KMS-11 (cell line): ENCODE measurements at regions not wholly inside any gene's neighbourhood (a gene's known extent, or its start where the extent isn't known, plus 50 kb on each side); places are given as distances from the start of the nearest gene placed in this dataset.

Source experiments
- H2AFZ ChIP-seq: fragments of 200-600 bp; sonication (generic); 2 replicates; pipeline ENCODE4 v1.6.1; 2016; ENCODE audit warnings: antibody characterized with exemption, mixed run types, low read depth
- H3K27ac ChIP-seq: fragments of 200-600 bp; sonication (generic); 2 replicates; pipeline ENCODE4 v1.6.1; 2016; ENCODE audit warnings: mild to moderate bottlenecking, mixed run types
- H3K27me3 ChIP-seq: fragments of 200-600 bp; sonication (generic); 2 replicates; pipeline ENCODE4 v1.6.1; 2017; ENCODE audit warnings: mild to moderate bottlenecking, low read depth, mixed run types, moderate library complexity; ENCODE audit not compliant: insufficient read depth
- H3K36me3 ChIP-seq: fragments of 200-600 bp; sonication (generic); 2 replicates; pipeline ENCODE4 v1.6.1; 2017; ENCODE audit warnings: mild to moderate bottlenecking, mixed run types; ENCODE audit not compliant: insufficient read depth
- H3K4me1 ChIP-seq: fragments of 200-600 bp; sonication (generic); 2 replicates; pipeline ENCODE4 v1.6.1; 2016; ENCODE audit warnings: mild to moderate bottlenecking, low read depth, mixed run types; ENCODE audit not compliant: poor library complexity, severe bottlenecking
- H3K4me2 ChIP-seq: fragments of 200-600 bp; sonication (generic); 2 replicates; pipeline ENCODE4 v1.7.0; 2016; ENCODE audit warnings: mild to moderate bottlenecking, mixed run types
- H3K4me3 ChIP-seq: fragments of 200-600 bp; sonication (generic); IDR thresholded peaks from 2 replicates; pipeline ENCODE4 v1.6.1; 2017; ENCODE audit warnings: low read depth, low read length, mixed read lengths; ENCODE audit not compliant: insufficient read depth
- H3K79me2 ChIP-seq: fragments of 200-600 bp; sonication (generic); 2 replicates; pipeline ENCODE4 v1.6.1; 2016; ENCODE audit warnings: low read depth, mixed run types; ENCODE audit not compliant: insufficient read depth
- H3K9ac ChIP-seq: fragments of 200-600 bp; sonication (generic); 2 replicates; pipeline ENCODE4 v1.6.1; 2016; ENCODE audit warnings: mild to moderate bottlenecking, mixed run types
- H4K20me1 ChIP-seq: fragments of 200-600 bp; sonication (generic); 2 replicates; pipeline ENCODE4 v1.6.1; 2016; ENCODE audit warnings: mild to moderate bottlenecking, mixed run types; ENCODE audit not compliant: insufficient read depth
- CTCF ChIP-seq: fragments of 200-600 bp; sonication (generic); conservative IDR thresholded peaks from 2 replicates; pipeline ENCODE4 v1.6.1; 2017; ENCODE audit warnings: low read depth, mild to moderate bottlenecking, antibody characterized with exemption, low read length, moderate library complexity, mixed read lengths

GRCh38 chr13:30142486-30143211 lies 164.7 kb downstream of the KATNAL1 start:
- no peak for TF ChIP-seq CTCF
- Histone ChIP-seq H3K4me2 (no peak overlapping the region), H4K20me1 (no peaks in the 10 kb centered on the region), H3K4me1 (no peaks in the 10 kb centered on the region), H2AFZ (no peak overlapping the region), H3K4me3 (no peak overlapping the region), H3K27me3 (no peaks in the 10 kb centered on the region), H3K27ac (no peak overlapping the region), H3K9ac (no peak overlapping the region), H3K79me2 (no peaks in the 10 kb centered on the region), H3K36me3 (no peaks in the 10 kb centered on the region)

- Histone ChIP-seq H3K4me2 (no peak overlapping the region), H3K79me2 (no peaks in the 10 kb centered on the region), H3K4me3 (no peak overlapping the region), H3K27ac (no peak overlapping the region), H2AFZ (no peak overlapping the region), H3K4me1 (no peaks in the 10 kb centered on the region), H3K9ac (no peak overlapping the region), H3K36me3 (no peaks in the 10 kb centered on the region), H4K20me1 (no peaks in the 10 kb centered on the region), H3K27me3 (no peaks in the 10 kb centered on the region)
- no peak for TF ChIP-seq CTCF
Observed at GRCh38 chr13:30141775-30142485, 165.4 kb downstream of the KATNAL1 start.

GRCh38 chr13:30140973-30141372 lies 166.4 kb downstream of the KATNAL1 start:
- H3K4me2 ChIP-seq = no peak overlapping the region

GRCh38 chr13:30138511-30138910 lies 168.8 kb downstream of the KATNAL1 start:
- TF ChIP-seq CTCF = no peak
- H2AFZ ChIP-seq = no peak overlapping the region

More at GRCh38 chr13:30140973-30141372, 166.4 kb downstream of the KATNAL1 start:
- Histone ChIP-seq H2AFZ (no peak overlapping the region), H3K4me1 (no peaks in the 10 kb centered on the region), H3K4me3 (no peak overlapping the region), H4K20me1 (no peaks in the 10 kb centered on the region), H3K27ac (no peak overlapping the region), H3K79me2 (no peaks in the 10 kb centered on the region), H3K9ac (no peak overlapping the region), H3K27me3 (no peaks in the 10 kb centered on the region), H3K36me3 (no peaks in the 10 kb centered on the region)
- TF ChIP-seq CTCF = no peak

More at GRCh38 chr13:30138511-30138910, 168.8 kb downstream of the KATNAL1 start:
- Histone ChIP-seq H3K4me2 (no peak overlapping the region), H3K36me3 (no peaks in the 10 kb centered on the region), H4K20me1 (no peaks in the 10 kb centered on the region), H3K79me2 (no peaks in the 10 kb centered on the region), H3K4me3 (no peak overlapping the region), H3K9ac (no peak overlapping the region), H3K4me1 (no peaks in the 10 kb centered on the region), H3K27me3 (no peaks in the 10 kb centered on the region), H3K27ac (no peak overlapping the region)
